Activated CD4-positive, alpha-beta T cell treated with anti-CD3 and anti-CD28 coated beads for 4 hours (primary cell): ENCODE measurements at regions not wholly inside any gene's neighbourhood (a gene's known extent, or its start where the extent isn't known, plus 50 kb on each side); places are given as distances from the start of the nearest gene placed in this dataset.
"Not testable (repeated sequence)": the region's sequence is repeated elsewhere in the genome, so short reads cannot be mapped to it uniquely, and the experiment has no call there.

Source experiments
- DNase-seq, 2 donors: peaks; one replicate each; pipeline ENCODE4 v3.0.0-alpha.2; 2020

- DNase-seq = no peak
Observed at GRCh38 chr3:35950021-35950420, 310.7 kb downstream of the ARPP21 start.

- no peak for DNase-seq
Observed at GRCh38 chr3:35954413-35954812, 315.1 kb downstream of the ARPP21 start.

GRCh38 chr3:35965908-35966307, 326.6 kb downstream of the ARPP21 start:
- no peak for DNase-seq

GRCh38 chr3:35966629-35967464, 327.5 kb downstream of the ARPP21 start:
- DNase-seq = no peak

- no peak for DNase-seq
Observed at GRCh38 chr3:35968043-35968622, 328.8 kb downstream of the ARPP21 start.

- DNase-seq = no peak
Observed at GRCh38 chr3:35969406-35969805, 330.1 kb downstream of the ARPP21 start.

GRCh38 chr3:35970793-35971192, 331.5 kb downstream of the ARPP21 start:
- DNase-seq = no peak

GRCh38 chr3:35971686-35972085, 332.4 kb downstream of the ARPP21 start:
- DNase-seq = no peak

GRCh38 chr3:35974872-35975271, 335.5 kb downstream of the ARPP21 start:
- no peak for DNase-seq

GRCh38 chr3:35986161-35986560, 346.8 kb downstream of the ARPP21 start:
- DNase-seq = no peak

- DNase-seq = no peak
Observed at GRCh38 chr3:35987386-35987785, 348.1 kb downstream of the ARPP21 start.

- no peak for DNase-seq
Observed at GRCh38 chr3:35992041-35992440, 352.7 kb downstream of the ARPP21 start.

- DNase-seq = no peak
Observed at GRCh38 chr3:36011791-36012190, 368.5 kb upstream of the STAC start.

- no peak for DNase-seq
Observed at GRCh38 chr3:36013425-36013824, 366.9 kb upstream of the STAC start.

- DNase-seq = no peak
Observed at GRCh38 chr3:36025232-36025631, 355.1 kb upstream of the STAC start.

- no peak for DNase-seq
Observed at GRCh38 chr3:36032180-36033047, 347.9 kb upstream of the STAC start.

- DNase-seq = no peak
Observed at GRCh38 chr3:36058404-36059030, 321.8 kb upstream of the STAC start.

- DNase-seq = no peak
Observed at GRCh38 chr3:36060950-36061349, 319.4 kb upstream of the STAC start.

GRCh38 chr3:36063992-36064391, 316.3 kb upstream of the STAC start:
- no peak for DNase-seq

GRCh38 chr3:36065321-36065720, 315.0 kb upstream of the STAC start:
- no peak for DNase-seq

- DNase-seq = no peak
Observed at GRCh38 chr3:36075491-36075890, 304.8 kb upstream of the STAC start.

- no peak for DNase-seq
Observed at GRCh38 chr3:36077320-36077719, 303.0 kb upstream of the STAC start.

- DNase-seq = not testable (repeated sequence)
Observed at GRCh38 chr3:36082958-36083357, 297.3 kb upstream of the STAC start.
